GM10248 (cell line): ENCODE measurements at regions not wholly inside any gene's neighbourhood (a gene's known extent, or its start where the extent isn't known, plus 50 kb on each side); places are given as distances from the start of the nearest gene placed in this dataset.

ENCODE experiments used
- CTCF ChIA-PET: fragments of 300-600 bp; sonication (Branson Sonifier 250); formaldehyde crosslinking; extraction: SDS; loops from one replicate; lab custom pipeline; 2021; ENCODE audit warnings: antibody characterized with exemption; lab: Yijun Ruan, JAX
- POLR2A ChIA-PET: fragments of 350-650 bp; sonication (Branson Sonifier 250); formaldehyde crosslinking; extraction: SDS; loops from one replicate; lab custom pipeline; 2020; ENCODE audit warnings: antibody characterized with exemption; lab: Yijun Ruan, JAX
- DNase-seq: peaks from one replicate; pipeline ENCODE4 v3.0.0; 2012; ENCODE audit errors: extremely low spot score
- TF ChIP-seq, protein P1 (sequence below): IDR thresholded peaks from 2 replicates; pipeline ENCODE4 v1.5.1; 2012; ENCODE audit warnings: mild to moderate bottlenecking, low read depth; ENCODE audit errors: extremely low read depth, missing control alignments, control extremely low read depth

DNA sequence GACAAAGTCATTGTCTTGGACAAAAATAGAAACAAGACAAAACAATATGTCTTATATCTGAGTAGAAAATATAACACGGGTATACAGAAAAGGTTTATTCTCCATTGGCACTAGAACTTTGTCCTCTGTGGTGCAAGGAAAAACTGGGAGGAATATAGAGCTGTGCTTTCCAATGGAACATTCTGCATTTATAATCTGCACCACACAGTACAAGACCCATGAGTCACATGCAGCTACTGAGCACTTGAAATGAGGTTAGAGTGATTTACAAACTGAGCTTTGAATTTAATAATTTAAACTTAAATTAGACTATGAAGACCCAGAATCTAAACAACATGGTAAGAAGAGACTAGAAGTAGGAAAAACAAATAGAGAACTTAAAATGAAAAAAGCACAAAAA is 86.1 kb downstream of the RAP2A start:
- TF ChIP-seq, protein P1, sequence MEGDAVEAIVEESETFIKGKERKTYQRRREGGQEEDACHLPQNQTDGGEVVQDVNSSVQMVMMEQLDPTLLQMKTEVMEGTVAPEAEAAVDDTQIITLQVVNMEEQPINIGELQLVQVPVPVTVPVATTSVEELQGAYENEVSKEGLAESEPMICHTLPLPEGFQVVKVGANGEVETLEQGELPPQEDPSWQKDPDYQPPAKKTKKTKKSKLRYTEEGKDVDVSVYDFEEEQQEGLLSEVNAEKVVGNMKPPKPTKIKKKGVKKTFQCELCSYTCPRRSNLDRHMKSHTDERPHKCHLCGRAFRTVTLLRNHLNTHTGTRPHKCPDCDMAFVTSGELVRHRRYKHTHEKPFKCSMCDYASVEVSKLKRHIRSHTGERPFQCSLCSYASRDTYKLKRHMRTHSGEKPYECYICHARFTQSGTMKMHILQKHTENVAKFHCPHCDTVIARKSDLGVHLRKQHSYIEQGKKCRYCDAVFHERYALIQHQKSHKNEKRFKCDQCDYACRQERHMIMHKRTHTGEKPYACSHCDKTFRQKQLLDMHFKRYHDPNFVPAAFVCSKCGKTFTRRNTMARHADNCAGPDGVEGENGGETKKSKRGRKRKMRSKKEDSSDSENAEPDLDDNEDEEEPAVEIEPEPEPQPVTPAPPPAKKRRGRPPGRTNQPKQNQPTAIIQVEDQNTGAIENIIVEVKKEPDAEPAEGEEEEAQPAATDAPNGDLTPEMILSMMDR, result no peak
- ChIA-PET CTCF (interaction anchor here (1.2 to 3.3 kb wide), 3 partner anchors 9 to 17 kb away, joined by 3 to 9 read pairs (median 4); no protein-coding TSS in a partner anchor), POLR2A (no interaction called here)

DNA sequence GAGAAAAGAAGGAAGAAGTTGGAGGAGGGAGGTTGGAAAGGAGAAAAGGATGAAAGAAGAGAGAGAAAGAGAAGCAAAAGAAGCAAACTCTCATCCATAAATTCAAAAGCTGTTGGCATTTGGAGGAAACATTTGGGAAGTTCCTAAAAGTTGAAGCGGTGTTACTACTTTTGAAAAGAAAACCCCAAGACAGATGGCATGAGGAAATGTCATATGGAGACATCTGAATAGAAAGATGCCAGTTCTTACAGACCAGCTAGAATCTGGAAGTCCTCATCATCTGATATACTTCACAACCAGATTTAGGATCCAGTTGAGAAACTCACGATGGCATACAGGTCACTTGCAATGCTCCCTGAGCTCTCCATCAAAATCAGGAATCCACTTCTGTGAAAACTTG is 86.9 kb downstream of the RAP2A start:
- TF ChIP-seq, protein P1, result no peak
- CTCF ChIA-PET, result interaction anchor here (1.2 to 3.3 kb wide), 3 partner anchors 8 to 18 kb away, joined by 3 to 9 read pairs (median 4); no protein-coding TSS in a partner anchor
- DNase-seq, result no peak
- POLR2A ChIA-PET, result no interaction called here

More for the DNA sequence above, 86.1 kb downstream of the RAP2A start:
- no peak for DNase-seq

DNA sequence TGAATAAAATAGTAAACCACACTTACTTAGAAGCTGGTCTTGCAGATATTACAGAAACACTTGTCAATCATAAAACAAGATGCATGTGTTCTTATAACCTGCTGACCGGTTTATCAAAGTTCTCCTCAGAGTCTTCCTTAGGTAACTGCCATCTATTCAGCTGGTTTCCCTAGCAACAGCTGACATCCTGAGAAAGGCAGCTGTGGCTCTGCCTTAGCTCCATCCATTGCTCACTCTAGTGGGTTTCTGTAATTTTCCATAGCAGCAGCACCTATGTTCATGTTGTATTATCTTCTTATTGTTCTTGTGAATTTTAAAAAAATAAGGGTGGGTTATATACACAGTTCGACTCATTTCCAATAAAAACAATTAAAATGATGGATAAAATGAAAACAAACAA is 87.8 kb downstream of the RAP2A start:
- ChIA-PET CTCF (interaction anchor here (3.3 kb wide), 1 partner anchor 13 kb away, joined by 9 read pairs; no protein-coding TSS in a partner anchor), POLR2A (no interaction called here)
- TF ChIP-seq, protein P1, result no peak
- no peak for DNase-seq

DNA sequence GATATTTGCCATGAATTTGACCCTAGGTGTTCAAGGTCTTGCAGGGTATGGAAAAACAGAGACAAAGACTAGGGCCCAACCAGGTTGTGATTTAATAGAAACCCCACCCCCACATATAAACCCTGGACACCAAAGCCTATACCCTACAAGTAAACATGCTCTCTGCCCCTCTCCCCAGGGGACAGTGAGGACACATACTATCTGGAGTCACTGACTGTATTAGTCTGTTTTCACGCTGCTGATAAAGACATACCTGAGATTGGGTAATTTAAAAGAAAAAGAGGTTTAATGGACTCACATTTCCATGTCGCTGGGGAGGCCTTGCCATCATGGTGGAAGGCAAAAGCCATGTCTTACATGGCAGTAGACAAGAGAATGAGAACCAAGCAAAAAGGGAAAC is 88.3 kb downstream of the RAP2A start:
- TF ChIP-seq, protein P1, result no peak
- CTCF ChIA-PET, result interaction anchor here (3.3 kb wide), 1 partner anchor 12 kb away, joined by 9 read pairs; no protein-coding TSS in a partner anchor
- DNase-seq, result no peak
- POLR2A ChIA-PET, result no interaction called here

DNA sequence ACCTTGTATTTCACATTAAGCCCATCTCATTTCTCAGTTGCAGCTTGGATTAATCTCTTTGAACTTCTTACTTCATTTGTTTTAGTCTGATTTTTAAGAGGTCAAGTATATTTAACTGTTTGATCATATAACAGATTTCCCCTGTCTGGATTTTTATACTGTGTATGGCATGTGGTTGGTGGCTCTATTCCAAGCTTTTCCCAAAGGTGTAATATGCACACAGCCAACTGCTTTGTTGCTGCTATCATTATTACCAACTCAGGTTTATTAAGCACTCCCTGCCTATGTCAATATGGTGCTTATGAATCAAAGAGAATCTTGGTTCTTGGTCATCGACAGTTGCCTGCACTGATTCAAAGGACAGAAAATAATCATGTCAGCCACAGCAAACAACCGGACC is 92.6 kb downstream of the RAP2A start:
- CTCF ChIA-PET, result interaction anchor here (1.1 to 1.5 kb wide), 3 partner anchors 14 to 36 kb away, joined by 3 read pairs; no protein-coding TSS in a partner anchor
- TF ChIP-seq, protein P1, result no peak
- POLR2A ChIA-PET, result no interaction called here
- DNase-seq, result no peak

DNA sequence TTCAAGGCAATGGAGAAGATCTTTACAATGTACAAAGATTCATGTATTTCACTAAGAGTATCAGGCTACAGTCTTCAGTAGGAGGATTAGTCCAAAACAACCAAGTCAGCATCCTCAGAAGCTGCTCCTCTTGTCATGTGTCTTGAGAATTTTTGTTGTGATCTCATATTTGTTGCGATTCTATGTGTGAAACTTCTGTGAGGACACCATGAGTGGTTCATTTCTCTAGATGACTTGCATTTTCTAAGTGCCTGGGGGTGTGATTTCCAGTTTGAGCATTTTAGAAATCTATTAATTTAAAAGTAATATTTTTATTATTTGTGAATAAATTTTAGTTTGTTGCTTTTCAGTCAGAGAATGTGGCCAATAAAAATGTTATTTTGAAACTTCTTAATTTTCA is 94.5 kb downstream of the RAP2A start:
- CTCF ChIA-PET, result no interaction called here
- no peak for DNase-seq
- TF ChIP-seq, protein P1, result no peak
- POLR2A ChIA-PET, result no interaction called here
